KMS-11 (cell line): ENCODE measurements at regions not wholly inside any gene's neighbourhood (a gene's known extent, or its start where the extent isn't known, plus 50 kb on each side); places are given as distances from the start of the nearest gene placed in this dataset.

Source experiments
- H2AFZ ChIP-seq: fragments of 200-600 bp; sonication (generic); 2 replicates; pipeline ENCODE4 v1.6.1; 2016; ENCODE audit warnings: antibody characterized with exemption, mixed run types, low read depth
- H3K27ac ChIP-seq: fragments of 200-600 bp; sonication (generic); 2 replicates; pipeline ENCODE4 v1.6.1; 2016; ENCODE audit warnings: mild to moderate bottlenecking, mixed run types
- H3K27me3 ChIP-seq: fragments of 200-600 bp; sonication (generic); 2 replicates; pipeline ENCODE4 v1.6.1; 2017; ENCODE audit warnings: mild to moderate bottlenecking, low read depth, mixed run types, moderate library complexity; ENCODE audit not compliant: insufficient read depth
- H3K36me3 ChIP-seq: fragments of 200-600 bp; sonication (generic); 2 replicates; pipeline ENCODE4 v1.6.1; 2017; ENCODE audit warnings: mild to moderate bottlenecking, mixed run types; ENCODE audit not compliant: insufficient read depth
- H3K4me1 ChIP-seq: fragments of 200-600 bp; sonication (generic); 2 replicates; pipeline ENCODE4 v1.6.1; 2016; ENCODE audit warnings: mild to moderate bottlenecking, low read depth, mixed run types; ENCODE audit not compliant: poor library complexity, severe bottlenecking
- H3K4me2 ChIP-seq: fragments of 200-600 bp; sonication (generic); 2 replicates; pipeline ENCODE4 v1.7.0; 2016; ENCODE audit warnings: mild to moderate bottlenecking, mixed run types
- H3K4me3 ChIP-seq: fragments of 200-600 bp; sonication (generic); IDR thresholded peaks from 2 replicates; pipeline ENCODE4 v1.6.1; 2017; ENCODE audit warnings: low read depth, low read length, mixed read lengths; ENCODE audit not compliant: insufficient read depth
- H3K79me2 ChIP-seq: fragments of 200-600 bp; sonication (generic); 2 replicates; pipeline ENCODE4 v1.6.1; 2016; ENCODE audit warnings: low read depth, mixed run types; ENCODE audit not compliant: insufficient read depth
- H3K9ac ChIP-seq: fragments of 200-600 bp; sonication (generic); 2 replicates; pipeline ENCODE4 v1.6.1; 2016; ENCODE audit warnings: mild to moderate bottlenecking, mixed run types
- H4K20me1 ChIP-seq: fragments of 200-600 bp; sonication (generic); 2 replicates; pipeline ENCODE4 v1.6.1; 2016; ENCODE audit warnings: mild to moderate bottlenecking, mixed run types; ENCODE audit not compliant: insufficient read depth
- CTCF ChIP-seq: fragments of 200-600 bp; sonication (generic); conservative IDR thresholded peaks from 2 replicates; pipeline ENCODE4 v1.6.1; 2017; ENCODE audit warnings: low read depth, mild to moderate bottlenecking, antibody characterized with exemption, low read length, moderate library complexity, mixed read lengths

GRCh38 chr10:8180360-8181109 is 126.0 kb downstream of the GATA3 start:
- H3K4me2 ChIP-seq = no peak overlapping the region

GRCh38 chr10:8181496-8182157 is 127.1 kb downstream of the GATA3 start:
- Histone ChIP-seq H2AFZ (no peak overlapping the region), H3K36me3 (no peaks in the 10 kb centered on the region), H3K79me2 (no peaks in the 10 kb centered on the region), H3K9ac (no peak overlapping the region), H4K20me1 (no peaks in the 10 kb centered on the region), H3K4me3 (no peak overlapping the region), H3K4me2 (no peak overlapping the region; the same call in 1 of the 2 replicates), H3K27ac (no peak overlapping the region), H3K4me1 (peaks cover 26% of the 10 kb centered on the region), H3K27me3 (no peaks in the 10 kb centered on the region; the same call in 1 of the 2 replicates)
- TF ChIP-seq CTCF = no peak

More at GRCh38 chr10:8180360-8181109, 126.0 kb downstream of the GATA3 start:
- Histone ChIP-seq H3K36me3 (no peaks in the 10 kb centered on the region), H3K9ac (no peak overlapping the region), H3K79me2 (no peaks in the 10 kb centered on the region), H2AFZ (no peak overlapping the region), H3K27me3 (no peaks in the 10 kb centered on the region; the same call in 1 of the 2 replicates), H3K4me3 (no peak overlapping the region), H3K27ac (no peak overlapping the region), H3K4me1 (peaks cover 26% of the 10 kb centered on the region), H4K20me1 (no peaks in the 10 kb centered on the region)
- TF ChIP-seq CTCF = no peak

- Histone ChIP-seq H3K9ac (peak overlapping the region; percentile 26; the same call in 1 of the 2 replicates), H3K4me2 (peak overlapping the region; percentile 95), H3K4me1 (peaks cover 26% of the 10 kb centered on the region), H3K4me3 (no peak overlapping the region), H4K20me1 (no peaks in the 10 kb centered on the region), H3K36me3 (no peaks in the 10 kb centered on the region), H3K79me2 (no peaks in the 10 kb centered on the region), H3K27me3 (no peaks in the 10 kb centered on the region; the same call in 1 of the 2 replicates), H2AFZ (peak overlapping the region; percentile 19), H3K27ac (peak overlapping the region; percentile 63)
- no peak for TF ChIP-seq CTCF
These were observed 128.3 kb downstream of the GATA3 start for GRCh38 chr10:8182806-8183205.

GRCh38 chr10:8183241-8183704 is 128.8 kb downstream of the GATA3 start:
- TF ChIP-seq CTCF = no peak
- Histone ChIP-seq H2AFZ (peak overlapping the region; percentile 19), H3K4me1 (peaks cover 26% of the 10 kb centered on the region), H3K4me2 (peak overlapping the region; percentile 95), H3K79me2 (no peaks in the 10 kb centered on the region), H4K20me1 (no peaks in the 10 kb centered on the region), H3K9ac (peak overlapping the region; percentile 26; the same call in 1 of the 2 replicates), H3K27me3 (no peaks in the 10 kb centered on the region; the same call in 1 of the 2 replicates), H3K27ac (peak overlapping the region; percentile 63), H3K4me3 (no peak overlapping the region), H3K36me3 (no peaks in the 10 kb centered on the region)
